ENCODE measurements at regions not wholly inside any gene's neighbourhood (a gene's known extent, or its start where the extent isn't known, plus 50 kb on each side); places are given as distances from the start of the nearest gene placed in this dataset.

GRCh38 chr4:54493862-54494261, 163.9 kb upstream of the KIT start:
- TF ChIP-seq CTCF (IDR thresholded peaks at IDR 0.05; ENCODE audit: poor library complexity, severe bottlenecking) = no peak
- no peak for TF ChIP-seq RAD21 (conservative IDR thresholded peaks at IDR 0.05)
- TF ChIP-seq EZH2 (IDR thresholded peaks at IDR 0.05; ENCODE audit: borderline replicate concordance, insufficient read depth, low read length, poor library complexity, severe bottlenecking) = no peak
- TF ChIP-seq TAF1 (IDR thresholded peaks at IDR 0.05; ENCODE audit: low read depth) = no peak
- TF ChIP-seq POLR2AphosphoS5 (IDR thresholded peaks at IDR 0.05) = no peak
- no peak for TF ChIP-seq SMC3 (conservative IDR thresholded peaks at IDR 0.05; ENCODE audit: poor library complexity)
- TF ChIP-seq REST (IDR thresholded peaks at IDR 0.05; ENCODE audit: borderline replicate concordance) = no peak
- TF ChIP-seq EP300 (conservative IDR thresholded peaks at IDR 0.05; ENCODE audit: poor library complexity, severe bottlenecking) = no peak
- no peak for TF ChIP-seq MXI1 (conservative IDR thresholded peaks at IDR 0.05; ENCODE audit: poor library complexity, severe bottlenecking)

Measured in neural cell (in vitro differentiated cells).